GM19372 (cell line): ENCODE measurements at regions not wholly inside any gene's neighbourhood (a gene's known extent, or its start where the extent isn't known, plus 50 kb on each side); places are given as distances from the start of the nearest gene placed in this dataset.

Experiments
- ATAC-seq: cut with Tn5 transposase; IDR thresholded peaks from one replicate; pipeline ENCODE4 v1.9.1; 2021; ENCODE audit warnings: mild to moderate bottlenecking, low read depth, moderate library complexity; ENCODE audit not compliant: unreplicated experiment

- no peak for ATAC-seq
These were observed 2078.4 kb downstream of the PCDH7 start for GRCh38 chr4:32798471-32799159.

GRCh38 chr4:32824336-32824735 lies 2104.2 kb downstream of the PCDH7 start:
- no peak for ATAC-seq

- ATAC-seq, result no peak
These were observed 2106.0 kb downstream of the PCDH7 start for GRCh38 chr4:32826169-32826568.

- ATAC-seq, result no peak
These were observed 2110.0 kb downstream of the PCDH7 start for GRCh38 chr4:32830160-32830559.

- ATAC-seq, result no peak
These were observed 2110.9 kb downstream of the PCDH7 start for GRCh38 chr4:32831104-32831503.

- ATAC-seq, result no peak
These were observed 2120.5 kb downstream of the PCDH7 start for GRCh38 chr4:32840461-32841189.

GRCh38 chr4:32841217-32841616 lies 2121.0 kb downstream of the PCDH7 start:
- ATAC-seq, result no peak

- ATAC-seq, result no peak
These were observed 2127.3 kb downstream of the PCDH7 start for GRCh38 chr4:32847461-32847860.

GRCh38 chr4:32855622-32856021 lies 2135.5 kb downstream of the PCDH7 start:
- no peak for ATAC-seq

GRCh38 chr4:32858361-32858760 lies 2138.2 kb downstream of the PCDH7 start:
- no peak for ATAC-seq

- ATAC-seq, result no peak
These were observed 2138.8 kb downstream of the PCDH7 start for GRCh38 chr4:32858971-32859370.

GRCh38 chr4:32864713-32865351 lies 2144.7 kb downstream of the PCDH7 start:
- no peak for ATAC-seq

- ATAC-seq, result no peak
These were observed 2156.4 kb downstream of the PCDH7 start for GRCh38 chr4:32876546-32876945.

GRCh38 chr4:32879913-32880312 lies 2159.7 kb downstream of the PCDH7 start:
- ATAC-seq, result no peak

- ATAC-seq, result no peak
These were observed 2164.0 kb downstream of the PCDH7 start for GRCh38 chr4:32884198-32884597.

- no peak for ATAC-seq
These were observed 2170.2 kb downstream of the PCDH7 start for GRCh38 chr4:32890398-32890797.

GRCh38 chr4:32909053-32909452 lies 2188.9 kb downstream of the PCDH7 start:
- no peak for ATAC-seq

- ATAC-seq, result no peak
These were observed 2189.6 kb downstream of the PCDH7 start for GRCh38 chr4:32909736-32910135.

- no peak for ATAC-seq
These were observed 2197.4 kb downstream of the PCDH7 start for GRCh38 chr4:32917586-32917985.

GRCh38 chr4:32929796-32930699 lies 2209.9 kb downstream of the PCDH7 start:
- ATAC-seq, result no peak

- ATAC-seq, result no peak
These were observed 2210.5 kb downstream of the PCDH7 start for GRCh38 chr4:32930700-32931099.
